ENCODE measurements at regions not wholly inside any gene's neighbourhood (a gene's known extent, or its start where the extent isn't known, plus 50 kb on each side); places are given as distances from the start of the nearest gene placed in this dataset.

DNA sequence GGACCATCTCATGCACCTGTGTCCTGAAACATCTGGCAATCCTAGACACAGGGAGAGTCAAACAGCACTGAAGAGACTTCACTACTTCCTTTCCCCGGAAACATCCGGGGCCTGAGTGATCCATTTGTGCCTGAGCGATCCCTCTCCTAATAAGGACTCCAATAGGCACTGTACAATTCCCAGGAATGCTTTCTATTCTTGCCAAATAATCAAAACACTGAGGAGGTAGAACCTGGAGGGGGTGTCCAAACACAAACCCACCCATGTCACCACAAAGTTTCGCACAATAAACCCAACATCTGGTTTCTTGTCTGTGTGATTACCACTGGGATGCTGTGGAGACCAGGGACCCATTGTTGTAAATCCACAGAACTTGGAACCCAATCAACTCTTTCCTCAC lies 205.0 kb downstream of the OPA1 start:
- Mint-ChIP-seq H3K9me3 (no peaks in the 10 kb centered on the region), H3K36me3 (ENCODE audit: low read depth) (no peaks in the 10 kb centered on the region), H3K4me1 (peaks cover 40% of the 10 kb centered on the region), H3K4me3 (no peak overlapping the region), H3K27ac (no peak overlapping the region), H3K27me3 (ENCODE audit: low read depth, poor library complexity) (peaks cover 34% of the 10 kb centered on the region)
- no peak for DNase-seq
- TF ChIP-seq, protein P1, sequence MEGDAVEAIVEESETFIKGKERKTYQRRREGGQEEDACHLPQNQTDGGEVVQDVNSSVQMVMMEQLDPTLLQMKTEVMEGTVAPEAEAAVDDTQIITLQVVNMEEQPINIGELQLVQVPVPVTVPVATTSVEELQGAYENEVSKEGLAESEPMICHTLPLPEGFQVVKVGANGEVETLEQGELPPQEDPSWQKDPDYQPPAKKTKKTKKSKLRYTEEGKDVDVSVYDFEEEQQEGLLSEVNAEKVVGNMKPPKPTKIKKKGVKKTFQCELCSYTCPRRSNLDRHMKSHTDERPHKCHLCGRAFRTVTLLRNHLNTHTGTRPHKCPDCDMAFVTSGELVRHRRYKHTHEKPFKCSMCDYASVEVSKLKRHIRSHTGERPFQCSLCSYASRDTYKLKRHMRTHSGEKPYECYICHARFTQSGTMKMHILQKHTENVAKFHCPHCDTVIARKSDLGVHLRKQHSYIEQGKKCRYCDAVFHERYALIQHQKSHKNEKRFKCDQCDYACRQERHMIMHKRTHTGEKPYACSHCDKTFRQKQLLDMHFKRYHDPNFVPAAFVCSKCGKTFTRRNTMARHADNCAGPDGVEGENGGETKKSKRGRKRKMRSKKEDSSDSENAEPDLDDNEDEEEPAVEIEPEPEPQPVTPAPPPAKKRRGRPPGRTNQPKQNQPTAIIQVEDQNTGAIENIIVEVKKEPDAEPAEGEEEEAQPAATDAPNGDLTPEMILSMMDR (IDR thresholded peaks at IDR 0.05), result no peak

DNA sequence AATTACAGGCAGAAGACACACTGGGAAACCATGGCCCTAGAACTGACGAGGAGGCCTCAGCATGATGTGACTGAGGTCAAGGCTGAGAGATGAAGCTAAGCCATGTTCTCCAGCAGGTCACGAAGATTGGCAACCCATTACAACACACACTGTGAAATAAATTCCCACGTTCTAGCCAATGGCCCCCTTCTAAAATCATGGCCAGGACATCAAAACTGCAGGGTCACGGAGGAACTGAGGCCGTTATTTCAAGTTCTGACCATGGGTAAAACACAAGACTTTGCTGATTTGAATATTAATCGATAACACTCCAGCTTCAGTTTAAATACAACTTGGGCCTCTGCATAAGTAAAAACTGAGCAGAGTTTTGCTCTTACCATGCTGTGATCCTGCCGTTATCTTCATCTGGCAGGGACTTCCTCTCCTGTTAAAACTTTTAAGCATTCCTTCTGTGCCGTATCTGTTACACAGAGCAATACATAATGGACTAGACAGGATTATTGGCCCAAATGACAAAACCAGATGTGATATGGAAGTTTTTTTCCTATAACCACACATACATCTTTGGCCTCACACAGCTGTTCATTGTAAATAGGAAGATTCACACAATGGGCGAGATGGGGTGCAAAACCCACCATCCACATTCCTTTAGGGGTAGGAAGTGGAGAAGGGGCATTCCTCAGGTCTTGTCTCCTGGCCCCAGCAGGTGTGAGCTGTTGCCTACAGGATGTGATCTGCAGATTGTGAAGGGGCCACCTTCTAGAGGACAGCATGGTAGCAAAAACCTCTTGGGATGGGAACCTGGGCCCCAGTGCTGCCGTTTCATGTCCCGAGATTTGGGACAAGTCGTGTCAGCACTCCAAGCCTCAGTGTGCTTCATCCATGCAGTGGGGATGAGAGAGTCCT lies 207.4 kb downstream of the OPA1 start:
- TF ChIP-seq, protein P1 (IDR thresholded peaks at IDR 0.05), result no peak
- H3K27ac Mint-ChIP-seq, result peak overlapping the region; percentile 66
- H3K27me3 Mint-ChIP-seq (ENCODE audit: low read depth, poor library complexity), result peaks cover 30% of the 10 kb centered on the region
- H3K9me3 Mint-ChIP-seq, result no peaks in the 10 kb centered on the region
- no peak overlapping the region for H3K4me3 Mint-ChIP-seq
- no peaks in the 10 kb centered on the region for H3K36me3 Mint-ChIP-seq (ENCODE audit: low read depth)
- no peak for DNase-seq
- peaks cover 20% of the 10 kb centered on the region for H3K4me1 Mint-ChIP-seq

DNA sequence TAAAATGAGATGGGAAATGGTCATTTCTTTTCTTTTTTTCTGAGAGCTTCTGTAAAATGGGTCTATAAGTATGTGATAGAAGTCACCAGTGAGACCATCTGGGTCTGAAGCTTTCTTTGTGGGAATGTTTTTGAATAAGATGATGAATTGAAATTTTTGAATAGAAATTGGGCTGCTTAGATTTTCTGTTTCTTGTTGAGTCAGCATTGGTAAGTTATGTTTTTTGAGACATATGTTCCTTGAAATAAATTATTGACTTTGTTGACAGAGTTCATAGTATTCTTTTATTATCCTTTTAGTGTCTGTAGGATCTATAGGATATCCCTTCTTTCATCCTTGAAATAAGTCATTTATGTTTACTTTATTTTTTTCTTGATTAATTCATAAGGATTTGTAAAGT lies 208.1 kb downstream of the OPA1 start:
- peaks cover 17% of the 10 kb centered on the region for H3K4me1 Mint-ChIP-seq
- no peak overlapping the region for H3K4me3 Mint-ChIP-seq
- TF ChIP-seq, protein P1 (IDR thresholded peaks at IDR 0.05), result no peak
- no peaks in the 10 kb centered on the region for H3K9me3 Mint-ChIP-seq
- H3K27me3 Mint-ChIP-seq (ENCODE audit: low read depth, poor library complexity), result peaks cover 27% of the 10 kb centered on the region
- H3K27ac Mint-ChIP-seq, result no peak overlapping the region
- no peak for DNase-seq
- H3K36me3 Mint-ChIP-seq (ENCODE audit: low read depth), result no peaks in the 10 kb centered on the region

DNA sequence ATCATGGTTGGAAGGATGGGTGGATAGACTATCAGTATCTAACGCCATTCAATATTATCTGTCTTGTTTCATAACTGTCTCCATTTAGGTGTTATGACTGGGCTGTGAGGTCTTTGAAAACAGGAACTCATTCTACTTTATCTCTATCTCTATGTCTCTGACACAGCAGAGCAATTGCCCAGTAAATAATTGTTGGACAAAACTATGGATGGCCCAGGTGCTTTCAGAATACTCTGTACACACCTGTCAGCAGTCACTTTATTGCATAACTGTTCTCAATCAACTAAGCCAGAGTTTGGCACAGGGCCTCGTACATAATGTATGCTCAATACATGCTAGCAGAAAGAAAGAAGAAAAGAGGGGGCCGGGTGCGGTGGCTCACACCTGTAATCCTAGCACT lies 210.3 kb downstream of the OPA1 start:
- H3K9me3 Mint-ChIP-seq, result no peaks in the 10 kb centered on the region
- TF ChIP-seq, protein P1 (IDR thresholded peaks at IDR 0.05), result no peak
- no peak overlapping the region for H3K4me3 Mint-ChIP-seq
- no peak overlapping the region for H3K27ac Mint-ChIP-seq
- DNase-seq, result no peak
- H3K27me3 Mint-ChIP-seq (ENCODE audit: low read depth, poor library complexity), result peaks cover 25% of the 10 kb centered on the region
- peaks cover 19% of the 10 kb centered on the region for H3K4me1 Mint-ChIP-seq
- H3K36me3 Mint-ChIP-seq (ENCODE audit: low read depth), result no peaks in the 10 kb centered on the region

DNA sequence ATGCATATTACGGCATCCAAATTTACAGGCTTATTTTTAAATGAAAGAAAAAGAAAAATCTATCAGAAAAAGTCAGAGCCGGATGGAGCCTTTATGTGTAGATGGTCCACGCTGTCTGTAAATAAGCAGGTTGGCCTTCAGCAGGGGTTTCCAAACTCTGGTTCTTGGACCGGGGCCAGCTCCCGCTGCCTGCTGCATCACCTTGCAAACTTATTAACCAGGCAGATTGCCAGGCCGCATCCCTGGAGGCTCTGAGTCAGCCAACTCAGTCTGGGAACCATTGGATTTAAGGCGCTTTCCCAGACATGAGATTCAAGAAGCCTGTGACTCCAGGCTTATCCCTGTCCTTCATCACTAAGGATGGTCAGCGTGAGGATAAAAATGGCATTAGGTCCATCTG lies 212.4 kb downstream of the OPA1 start:
- Mint-ChIP-seq H3K27me3 (ENCODE audit: low read depth, poor library complexity) (peaks cover 39% of the 10 kb centered on the region), H3K4me3 (no peak overlapping the region), H3K27ac (no peak overlapping the region), H3K36me3 (ENCODE audit: low read depth) (no peaks in the 10 kb centered on the region), H3K4me1 (peaks cover 27% of the 10 kb centered on the region), H3K9me3 (no peaks in the 10 kb centered on the region)
- TF ChIP-seq, protein P1 (IDR thresholded peaks at IDR 0.05), result no peak
- DNase-seq, result no peak

DNA sequence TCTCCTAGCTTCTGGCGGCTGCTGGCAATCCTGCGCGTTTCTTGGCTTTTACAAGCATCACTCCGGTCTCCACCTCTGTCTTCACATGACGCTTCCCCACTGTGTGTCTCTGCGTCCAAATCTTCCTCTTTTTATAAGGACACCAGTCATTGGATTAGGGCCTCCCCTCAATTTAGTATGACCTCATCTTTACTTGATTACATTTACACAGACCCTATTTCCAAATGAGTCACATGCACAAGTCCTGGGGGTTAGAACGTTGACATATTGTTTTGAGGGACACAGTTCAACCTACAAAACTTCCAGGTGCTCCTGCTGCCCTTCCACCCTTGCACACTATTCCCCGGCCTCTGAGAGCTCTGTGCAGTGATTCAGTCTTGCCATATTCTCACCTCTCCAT lies 215.3 kb downstream of the OPA1 start:
- H3K27ac Mint-ChIP-seq, result no peak overlapping the region
- peaks cover 41% of the 10 kb centered on the region for H3K4me1 Mint-ChIP-seq

More for the DNA sequence above, 215.3 kb downstream of the OPA1 start:
- TF ChIP-seq, protein P1 (IDR thresholded peaks at IDR 0.05), result no peak
- Mint-ChIP-seq H3K4me3 (no peak overlapping the region), H3K27me3 (ENCODE audit: low read depth, poor library complexity) (peaks cover 45% of the 10 kb centered on the region), H3K9me3 (no peaks in the 10 kb centered on the region), H3K36me3 (ENCODE audit: low read depth) (no peaks in the 10 kb centered on the region)
- no peak for DNase-seq

All from nephron progenitor cell (in vitro differentiated cells).